GM10266 (cell line): ENCODE measurements at regions not wholly inside any gene's neighbourhood (a gene's known extent, or its start where the extent isn't known, plus 50 kb on each side); places are given as distances from the start of the nearest gene placed in this dataset.

Source experiments
- DNase-seq: peaks from one replicate; pipeline ENCODE4 v3.0.0; 2012; ENCODE audit errors: extremely low spot score
- CTCF ChIP-seq: IDR thresholded peaks from 2 replicates; pipeline ENCODE4 v1.5.1; 2012; ENCODE audit warnings: mild to moderate bottlenecking, low read depth; ENCODE audit not compliant: control insufficient read depth, insufficient read depth; ENCODE audit errors: missing control alignments

- TF ChIP-seq CTCF, result no peak
- DNase-seq, result no peak
These were observed 228.4 kb downstream of the ATG4C start for GRCh38 chr1:63012339-63012738.

GRCh38 chr1:63014267-63014666 is 230.3 kb downstream of the ATG4C start:
- DNase-seq, result no peak
- no peak for TF ChIP-seq CTCF

GRCh38 chr1:63022319-63022718 is 238.4 kb downstream of the ATG4C start:
- DNase-seq, result no peak
- no peak for TF ChIP-seq CTCF

GRCh38 chr1:63023171-63023570 is 239.2 kb downstream of the ATG4C start:
- no peak for TF ChIP-seq CTCF
- no peak for DNase-seq

GRCh38 chr1:63023637-63024036 is 239.7 kb downstream of the ATG4C start:
- TF ChIP-seq CTCF, result no peak
- DNase-seq, result no peak

- no peak for DNase-seq
- TF ChIP-seq CTCF, result no peak
These were observed 240.2 kb downstream of the ATG4C start for GRCh38 chr1:63024132-63024531.

GRCh38 chr1:63027176-63027575 is 243.2 kb downstream of the ATG4C start:
- DNase-seq, result no peak
- no peak for TF ChIP-seq CTCF
